RWPE2 (cell line): ENCODE measurements at regions not wholly inside any gene's neighbourhood (a gene's known extent, or its start where the extent isn't known, plus 50 kb on each side); places are given as distances from the start of the nearest gene placed in this dataset.

ENCODE experiments used
- ATAC-seq: fragments of 200-7000 bp; cut with Tn5 transposase; 3 replicates; pipeline ENCODE4 v1.9.1; 2021; ENCODE audit warnings: low read depth
- DNase-seq: peaks from one replicate; pipeline ENCODE4 v3.0.0-alpha.2; 2020; ENCODE audit warnings: low spot score
- H3K27ac ChIP-seq: fragments of 450-650 bp; 2 replicates; pipeline ENCODE4 v1.5.1; 2017; ENCODE audit warnings: mild to moderate bottlenecking; ENCODE audit not compliant: poor library complexity, severe bottlenecking
- H3K27me3 ChIP-seq: fragments of 250-450 bp; sonication (Bioruptor Pico); 2 replicates; pipeline ENCODE4 v1.5.1; 2021; ENCODE audit warnings: mild to moderate bottlenecking, moderate library complexity; ENCODE audit not compliant: insufficient read depth, poor library complexity, severe bottlenecking
- H3K36me3 ChIP-seq: fragments of 250-450 bp; sonication (Bioruptor Pico); 2 replicates; pipeline ENCODE4 v1.5.1; 2020; ENCODE audit warnings: low read depth, mild to moderate bottlenecking, moderate library complexity
- H3K4me1 ChIP-seq: fragments of 250-450 bp; sonication (Bioruptor Pico); 2 replicates; pipeline ENCODE4 v1.5.1; 2021; ENCODE audit warnings: mild to moderate bottlenecking, moderate library complexity; ENCODE audit not compliant: insufficient read depth, poor library complexity, severe bottlenecking
- H3K4me3 ChIP-seq: fragments of 250-450 bp; sonication (Bioruptor Pico); 2 replicates; pipeline ENCODE4 v1.5.1; 2021; ENCODE audit warnings: mild to moderate bottlenecking, moderate library complexity; ENCODE audit not compliant: severe bottlenecking
- H3K9me3 ChIP-seq: fragments of 250-450 bp; sonication (Bioruptor Pico); 2 replicates; pipeline ENCODE4 v1.5.1; 2021; ENCODE audit warnings: mild to moderate bottlenecking, moderate library complexity; ENCODE audit not compliant: severe bottlenecking
- CTCF ChIP-seq: fragments of 450-650 bp; IDR thresholded peaks from one replicate; pipeline ENCODE4 v1.5.1; 2017; ENCODE audit warnings: mild to moderate bottlenecking, moderate library complexity; ENCODE audit not compliant: poor library complexity, severe bottlenecking

GRCh38 chr4:89551191-89551590 is 243.6 kb upstream of the GPRIN3 start:
- no peak for ATAC-seq
- DNase-seq, result no peak
- Histone ChIP-seq H3K4me3 (no peak overlapping the region), H3K36me3 (no peaks in the 10 kb centered on the region), H3K9me3 (no peaks in the 10 kb centered on the region), H3K27me3 (no peaks in the 10 kb centered on the region), H3K27ac (no peak overlapping the region), H3K4me1 (peaks cover 5% of the 10 kb centered on the region)
- no peak for TF ChIP-seq CTCF

- no peaks in the 10 kb centered on the region for H3K36me3 ChIP-seq
- no peak for TF ChIP-seq CTCF
- no peak for DNase-seq
Observed at GRCh38 chr4:89549907-89550306, 242.3 kb upstream of the GPRIN3 start.

GRCh38 chr4:89545315-89545714 is 237.7 kb upstream of the GPRIN3 start:
- Histone ChIP-seq H3K4me1 (peaks cover 4% of the 10 kb centered on the region), H3K36me3 (no peaks in the 10 kb centered on the region), H3K9me3 (peaks cover 2% of the 10 kb centered on the region), H3K27me3 (no peaks in the 10 kb centered on the region), H3K4me3 (no peak overlapping the region), H3K27ac (no peak overlapping the region)
- no peak for ATAC-seq
- no peak for TF ChIP-seq CTCF
- DNase-seq, result no peak

More at GRCh38 chr4:89549907-89550306, 242.3 kb upstream of the GPRIN3 start:
- peaks cover 5% of the 10 kb centered on the region for H3K4me1 ChIP-seq
- no peak overlapping the region for H3K27ac ChIP-seq
- H3K4me3 ChIP-seq, result no peak overlapping the region
- H3K27me3 ChIP-seq, result no peaks in the 10 kb centered on the region
- no peaks in the 10 kb centered on the region for H3K9me3 ChIP-seq
- peak; percentile 75 for ATAC-seq

- TF ChIP-seq CTCF, result no peak
- Histone ChIP-seq H3K36me3 (no peaks in the 10 kb centered on the region), H3K27ac (no peak overlapping the region), H3K9me3 (peaks cover 2% of the 10 kb centered on the region), H3K4me3 (no peak overlapping the region), H3K4me1 (no peaks in the 10 kb centered on the region), H3K27me3 (no peaks in the 10 kb centered on the region)
- ATAC-seq (no peak), DNase-seq (no peak)
Observed at GRCh38 chr4:89541998-89542397, 234.4 kb upstream of the GPRIN3 start.

GRCh38 chr4:89539797-89540711 is 232.5 kb upstream of the GPRIN3 start:
- no peak for ATAC-seq
- Histone ChIP-seq H3K4me1 (no peaks in the 10 kb centered on the region), H3K9me3 (peaks cover 4% of the 10 kb centered on the region), H3K36me3 (no peaks in the 10 kb centered on the region), H3K4me3 (no peak overlapping the region), H3K27ac (no peak overlapping the region), H3K27me3 (no peaks in the 10 kb centered on the region)
- TF ChIP-seq CTCF, result no peak
- DNase-seq, result no peak
